GM21447 (cell line): ENCODE measurements at regions not wholly inside any gene's neighbourhood (a gene's known extent, or its start where the extent isn't known, plus 50 kb on each side); places are given as distances from the start of the nearest gene placed in this dataset.

Experiments
- ATAC-seq: cut with Tn5 transposase; IDR thresholded peaks from one replicate; pipeline ENCODE4 v1.9.1; 2021; ENCODE audit not compliant: unreplicated experiment

GRCh38 chr20:63087872-63088680 is 81.3 kb upstream of the BHLHE23 start:
- ATAC-seq: no peak

DNA sequence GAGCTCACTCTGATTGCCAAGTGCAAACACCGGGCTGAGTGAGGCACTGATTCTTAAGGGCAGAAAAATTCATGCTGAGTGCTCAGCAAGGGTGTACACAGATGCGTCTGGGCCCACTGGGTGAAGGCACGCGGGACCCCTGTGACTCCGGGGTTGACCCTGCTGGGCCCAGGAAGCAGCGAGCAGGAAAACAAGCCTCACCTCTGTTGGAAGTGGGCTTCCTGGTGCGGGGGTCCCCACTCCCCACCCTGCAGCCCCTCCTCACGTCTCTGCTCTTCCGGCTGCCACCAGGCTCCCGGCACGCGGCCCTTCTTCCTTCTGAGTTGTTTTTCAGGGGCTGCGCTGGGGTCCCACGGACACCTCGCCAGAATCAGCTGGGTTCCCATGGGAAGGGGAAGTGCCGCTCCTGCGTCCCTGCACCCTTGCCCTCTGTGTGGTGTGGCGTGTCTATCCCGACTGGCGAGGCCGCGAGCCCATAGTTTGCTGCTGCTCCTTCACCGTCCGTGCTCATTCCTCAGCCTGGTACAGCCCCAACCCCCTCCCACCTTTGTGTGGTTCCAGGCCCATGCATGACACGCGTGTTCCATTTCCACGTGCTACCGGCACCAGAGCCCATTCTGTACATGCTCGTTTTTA is 80.6 kb upstream of the BHLHE23 start:
- ATAC-seq: no peak

DNA sequence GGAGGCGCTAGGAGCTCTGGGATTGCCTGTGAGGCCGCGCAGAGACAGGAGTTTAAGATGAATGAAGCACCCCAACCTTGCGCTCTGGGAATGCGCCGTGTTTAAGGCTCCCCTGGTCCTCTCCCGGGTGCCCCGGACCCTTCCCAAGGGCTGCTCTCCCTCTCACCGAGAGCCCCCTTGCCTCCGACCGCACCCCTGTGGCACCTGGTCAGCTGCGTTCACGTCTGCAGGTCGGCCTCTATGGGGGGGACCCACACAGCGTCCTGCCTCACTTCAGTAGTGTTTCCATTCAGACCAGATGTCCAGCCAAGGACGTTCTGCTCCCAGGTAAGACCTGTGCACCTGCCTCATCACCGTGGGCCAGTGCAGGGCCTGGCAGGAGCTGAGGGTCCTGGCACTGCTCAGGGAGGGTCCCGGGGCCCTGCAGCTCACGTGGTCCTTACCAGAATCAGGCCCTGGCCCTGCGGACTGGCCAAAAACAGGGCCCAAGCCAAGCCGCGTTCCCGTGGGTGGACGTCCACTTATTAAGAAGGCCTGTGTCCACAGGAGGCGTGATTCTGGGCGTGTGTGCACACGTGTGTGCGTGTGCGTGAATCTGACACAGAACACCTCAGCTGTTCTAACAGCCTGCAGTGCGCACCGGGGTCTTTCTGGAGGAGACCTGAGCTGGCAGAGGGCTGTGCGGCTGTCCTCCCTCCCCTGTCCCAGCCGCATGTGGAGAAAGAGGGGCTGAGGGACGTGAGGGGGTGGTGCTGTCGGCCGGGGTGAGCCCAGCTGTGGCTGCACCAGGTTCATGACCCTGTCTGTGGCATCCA is 79.9 kb upstream of the BHLHE23 start:
- ATAC-seq: no peak

- no peak for ATAC-seq
These were observed 78.5 kb upstream of the BHLHE23 start for GRCh38 chr20:63085151-63085861.

- no peak for ATAC-seq
These were observed 77.8 kb upstream of the BHLHE23 start for GRCh38 chr20:63084563-63084927.

GRCh38 chr20:63083831-63084562 is 77.2 kb upstream of the BHLHE23 start:
- no peak for ATAC-seq

DNA sequence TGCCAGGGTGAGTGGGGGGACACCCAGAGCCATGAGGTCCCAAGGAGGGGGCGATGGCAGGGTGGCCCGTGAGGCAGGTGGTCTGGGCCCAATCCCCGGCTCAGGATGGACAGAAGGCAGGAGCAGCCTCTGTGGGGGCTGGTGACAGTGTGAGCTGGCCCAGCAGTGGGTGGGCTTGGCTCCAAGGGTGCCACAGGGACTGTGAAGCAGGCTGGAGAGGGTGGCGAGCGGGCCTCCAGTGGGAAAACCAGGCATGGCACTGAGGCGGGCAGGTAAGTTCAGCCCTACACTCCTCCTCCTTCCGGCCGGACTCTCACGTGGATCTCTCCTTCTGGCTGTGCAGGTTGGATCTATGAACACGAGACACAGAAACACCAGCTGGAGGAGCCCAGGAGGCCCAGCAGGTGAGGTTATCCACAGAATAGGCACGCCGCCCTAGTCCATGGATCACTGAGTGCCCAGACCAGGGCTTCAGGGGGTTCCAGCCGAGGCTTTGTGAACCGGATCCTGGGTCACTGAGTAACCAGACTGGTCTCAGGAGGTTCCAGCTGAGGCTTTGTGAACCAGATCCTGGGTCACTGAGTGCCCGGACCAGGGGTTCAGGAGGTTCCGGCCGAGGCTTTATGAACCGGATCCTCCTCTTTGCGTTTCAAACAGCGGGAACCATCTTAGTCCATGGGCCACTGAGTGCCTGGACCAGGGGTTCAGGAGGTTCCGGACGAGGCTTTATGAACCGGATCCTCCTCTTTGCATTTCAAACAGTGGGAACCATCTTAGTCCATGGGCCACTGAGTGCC is 76.4 kb upstream of the BHLHE23 start:
- ATAC-seq: no peak

DNA sequence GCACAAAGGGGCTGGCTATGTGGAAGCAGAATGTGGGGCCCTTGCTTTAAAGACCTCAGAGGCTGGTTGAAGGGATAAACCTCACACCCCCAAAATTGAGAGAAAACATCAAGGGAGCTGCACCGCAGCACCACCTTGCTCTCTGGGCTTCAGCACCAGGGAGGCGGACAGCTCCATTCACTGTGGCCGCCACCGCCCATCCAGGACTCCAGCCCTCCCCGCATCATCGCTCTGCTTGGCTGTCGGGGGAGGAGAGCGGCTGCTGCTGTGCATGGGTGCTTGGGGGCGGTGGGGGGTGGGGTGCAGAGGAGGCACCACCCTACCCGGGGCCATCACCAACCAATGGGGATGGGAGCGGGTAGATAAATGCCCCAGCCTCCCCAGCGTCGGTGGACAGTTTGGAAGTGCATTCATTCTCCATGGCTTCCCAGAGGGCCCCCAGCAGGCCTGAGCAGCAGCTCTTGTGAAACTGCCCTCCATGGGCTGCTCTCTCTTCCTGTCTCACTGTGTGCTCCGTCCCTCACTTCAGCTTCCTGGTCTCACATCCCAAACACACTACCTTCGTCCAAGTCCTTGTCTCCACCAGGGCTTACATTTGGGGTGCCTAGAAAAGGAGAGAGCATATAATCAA is 75.7 kb upstream of the BHLHE23 start:
- no peak for ATAC-seq

DNA sequence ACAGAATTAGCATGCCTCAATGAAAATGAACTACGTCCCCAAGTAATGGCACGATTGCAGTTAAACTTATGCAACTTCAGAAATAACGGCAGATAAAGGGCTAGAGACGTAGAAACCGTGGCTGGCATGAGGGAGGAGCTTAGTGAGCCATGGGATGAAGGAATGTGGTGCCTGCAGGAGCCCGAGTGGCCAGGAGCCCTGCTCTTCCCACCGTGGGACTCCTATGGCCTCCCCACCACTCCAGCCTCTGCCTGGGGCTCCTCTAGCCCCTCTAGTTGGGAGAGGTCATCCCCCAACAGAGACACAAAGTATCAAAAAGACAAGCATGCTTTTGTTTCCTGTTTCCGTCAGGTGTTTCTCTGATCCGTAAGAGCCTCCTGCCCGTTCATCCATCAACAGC is 75.1 kb upstream of the BHLHE23 start:
- ATAC-seq: no peak

DNA sequence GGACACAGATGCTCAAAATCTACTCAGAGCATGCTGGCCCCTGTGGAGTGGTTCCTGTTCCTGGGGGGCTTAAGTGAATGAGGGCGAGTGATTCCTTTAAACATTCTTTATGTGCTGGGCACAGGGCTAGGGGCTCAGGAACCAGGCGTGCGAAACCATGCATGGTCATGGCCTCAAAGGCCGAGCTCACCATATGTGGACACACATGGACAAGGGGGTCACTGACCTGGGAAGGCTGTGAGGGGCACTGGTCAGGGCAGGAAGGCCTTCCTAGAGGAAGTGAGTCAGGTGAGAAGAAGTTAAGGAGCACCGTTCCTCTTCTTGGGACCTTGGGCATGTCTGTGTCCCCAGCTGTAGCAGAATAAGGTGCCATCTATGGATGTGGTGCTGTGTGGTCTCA is 74.6 kb upstream of the BHLHE23 start:
- ATAC-seq: no peak

DNA sequence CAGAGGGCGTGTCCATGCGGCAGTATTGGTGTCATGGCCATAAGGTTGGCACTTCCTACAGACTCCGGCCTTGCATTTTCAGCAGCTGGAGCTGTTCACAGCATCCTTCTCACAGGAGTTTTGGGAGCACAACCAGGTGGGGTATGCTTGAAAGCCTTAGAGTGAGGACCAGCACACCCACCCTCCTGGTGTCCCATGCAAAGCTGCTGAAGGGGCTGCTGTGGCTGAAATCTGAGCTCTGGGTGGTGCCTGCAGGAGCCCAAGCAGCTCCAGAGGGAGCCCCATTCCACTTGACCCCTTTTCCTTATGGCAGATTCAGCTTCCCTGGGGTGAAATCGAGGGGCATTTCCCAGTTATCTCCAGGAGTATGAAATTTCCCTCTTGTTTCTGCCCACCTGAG is 74.0 kb upstream of the BHLHE23 start:
- ATAC-seq: no peak

- ATAC-seq: no peak
These were observed 73.6 kb upstream of the BHLHE23 start for GRCh38 chr20:63080411-63080810.

DNA sequence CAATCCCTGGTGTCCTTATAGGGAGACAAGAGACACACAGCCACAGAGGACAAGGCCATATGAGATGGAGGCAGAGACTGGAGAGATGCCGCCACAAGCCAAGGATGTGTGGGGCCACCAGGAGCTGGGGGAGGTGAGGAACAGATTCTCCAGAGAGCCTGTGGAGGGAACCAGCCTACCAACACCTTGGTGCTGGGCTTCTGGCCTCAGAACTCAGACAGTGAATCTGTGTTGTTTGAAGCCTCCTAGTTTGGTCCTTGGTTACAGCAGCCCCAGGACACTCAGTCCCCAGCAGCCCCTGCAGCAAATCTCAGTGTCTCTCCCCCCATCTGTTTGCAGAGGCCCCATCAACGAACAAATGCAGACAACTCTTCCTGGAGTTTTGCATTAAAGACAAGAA is 73.2 kb upstream of the BHLHE23 start:
- ATAC-seq: no peak

DNA sequence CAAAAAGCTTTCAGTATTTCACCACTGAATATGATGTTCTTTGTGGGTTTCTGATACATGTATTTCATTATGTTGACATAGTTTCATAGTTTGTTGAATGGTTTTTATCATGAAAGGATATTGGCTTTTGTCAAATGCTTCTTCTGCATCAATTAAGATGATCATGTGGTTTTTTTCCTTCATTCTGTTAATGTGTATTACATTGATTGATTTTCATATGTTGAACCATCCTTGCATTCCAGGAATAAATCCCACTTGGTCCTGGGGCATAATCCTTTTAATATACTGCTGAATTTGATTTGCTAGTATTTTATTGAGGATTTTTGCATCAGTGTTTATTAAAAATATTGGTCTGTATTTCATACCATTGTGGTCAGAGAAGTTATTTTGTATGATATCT is 70.9 kb upstream of the BHLHE23 start:
- no peak for ATAC-seq

DNA sequence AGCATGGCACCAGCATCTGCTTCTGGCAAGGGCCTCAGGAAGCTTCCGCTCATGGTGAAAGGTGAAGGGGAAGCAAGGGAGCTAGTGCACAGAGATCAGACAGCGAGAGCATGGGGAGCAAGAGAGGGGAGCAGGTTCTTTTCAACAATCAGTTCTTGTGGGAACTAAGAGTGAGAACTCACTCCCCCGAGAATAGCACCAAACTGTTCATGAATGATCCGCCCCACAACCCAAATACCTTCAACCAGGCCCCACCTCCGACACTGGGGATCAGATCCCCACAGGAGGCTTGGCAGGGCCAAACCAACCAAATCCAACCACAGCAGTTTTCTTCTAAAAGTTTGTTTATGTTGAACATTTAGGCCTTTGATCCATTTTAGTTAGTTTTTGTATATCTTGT is 69.7 kb upstream of the BHLHE23 start:
- no peak for ATAC-seq

DNA sequence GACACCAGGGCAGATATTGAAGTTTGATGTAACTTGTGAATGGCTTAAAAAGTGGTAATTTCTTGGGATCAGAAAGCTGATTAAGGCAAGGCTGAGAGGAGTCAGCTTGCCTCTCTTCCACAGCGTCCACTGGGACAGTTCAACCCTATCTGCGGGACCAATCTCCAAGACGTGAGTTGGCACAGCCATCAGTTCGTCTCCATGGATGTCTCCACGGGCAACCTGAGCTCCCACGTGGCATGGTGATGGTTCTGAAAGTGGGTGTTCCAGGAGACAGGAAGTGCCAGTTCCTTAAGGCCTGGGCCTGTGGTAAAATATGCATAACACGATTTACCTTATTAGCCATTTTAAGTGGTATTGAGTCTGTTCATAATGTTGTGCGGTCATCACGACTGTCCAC is 67.9 kb upstream of the BHLHE23 start:
- ATAC-seq: no peak

GRCh38 chr20:63074182-63074581 is 67.4 kb upstream of the BHLHE23 start:
- no peak for ATAC-seq

DNA sequence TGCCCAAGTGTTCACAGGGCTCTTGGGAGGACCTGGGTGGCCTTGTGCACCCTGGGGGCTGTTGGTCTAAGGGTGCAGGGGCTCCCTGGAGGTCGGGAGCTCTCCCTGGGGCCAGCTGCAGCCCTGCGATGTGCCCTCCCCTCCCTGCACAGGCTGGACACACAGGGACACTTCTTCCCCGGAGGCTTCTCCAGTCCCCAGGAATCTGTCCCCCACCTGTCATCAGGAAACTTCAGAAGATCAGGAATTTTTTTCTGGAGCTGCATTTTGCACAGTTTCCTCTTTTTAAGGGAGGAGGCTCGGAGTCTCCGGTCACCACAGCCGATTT is 66.9 kb upstream of the BHLHE23 start:
- ATAC-seq: no peak

DNA sequence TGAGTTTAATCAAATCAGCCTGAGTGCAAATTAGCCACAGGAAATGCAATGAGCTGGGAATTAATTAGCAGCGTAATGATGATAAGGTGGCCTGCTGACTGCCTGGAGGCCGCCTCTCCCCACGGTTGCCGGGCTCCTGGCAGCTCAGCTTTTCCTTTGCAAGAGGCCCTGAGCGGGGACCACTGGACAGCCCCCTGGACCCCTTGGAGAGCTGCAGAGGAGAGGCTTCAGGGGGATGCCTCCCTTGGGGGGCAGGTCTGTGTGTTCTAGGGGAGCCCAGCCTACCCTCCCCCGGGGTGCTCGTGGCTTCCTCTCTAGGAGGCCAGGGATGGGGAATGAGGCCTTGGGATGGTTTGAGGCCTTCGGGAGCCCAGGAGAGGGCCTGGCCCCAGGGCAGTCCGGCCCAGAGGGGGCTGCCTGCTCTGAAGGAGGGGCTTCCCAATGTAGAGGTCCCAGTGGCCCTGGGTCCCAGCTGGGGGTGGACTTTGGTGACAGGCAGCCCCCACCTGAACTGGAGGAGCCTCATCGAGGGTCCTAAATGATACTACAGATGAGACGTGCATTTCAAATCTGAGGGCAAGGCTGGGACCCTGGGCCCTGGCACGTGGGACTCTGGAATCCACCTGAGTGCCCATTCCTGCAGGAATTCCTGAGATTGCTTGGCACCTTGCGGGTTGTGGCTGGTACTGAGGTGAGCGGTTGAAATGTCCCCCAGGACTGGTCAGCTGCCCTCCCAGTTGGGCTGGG is 66.4 kb upstream of the BHLHE23 start:
- no peak for ATAC-seq
